ENCODE measurements at regions not wholly inside any gene's neighbourhood (a gene's known extent, or its start where the extent isn't known, plus 50 kb on each side); places are given as distances from the start of the nearest gene placed in this dataset.
A peak's percentile ranks its signal among the peaks of the same experiment; 100 is the strongest.
"Not testable (repeated sequence)": the region's sequence is repeated elsewhere in the genome, so short reads cannot be mapped to it uniquely, and the experiment has no call there.

DNA sequence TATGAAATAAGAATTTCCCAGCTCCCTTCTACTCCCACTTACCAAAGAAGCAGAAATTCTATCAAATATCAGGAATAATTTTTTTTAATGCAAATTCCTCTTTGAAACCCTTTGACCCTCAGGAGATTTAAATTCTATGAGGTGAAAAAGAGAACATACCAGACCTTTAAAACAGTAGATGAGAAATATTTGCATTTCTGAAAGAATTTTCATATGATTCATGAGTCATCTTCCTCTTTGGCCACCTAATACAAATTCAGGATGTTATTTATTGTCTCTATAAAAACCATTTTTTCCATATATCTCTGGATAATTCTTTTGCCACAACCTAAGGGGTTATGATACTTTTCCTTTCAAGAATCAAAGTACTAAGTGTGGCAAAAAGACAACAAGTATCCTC, 67.3 kb upstream of the ST3GAL6 start:
- TF ChIP-seq, protein P1, sequence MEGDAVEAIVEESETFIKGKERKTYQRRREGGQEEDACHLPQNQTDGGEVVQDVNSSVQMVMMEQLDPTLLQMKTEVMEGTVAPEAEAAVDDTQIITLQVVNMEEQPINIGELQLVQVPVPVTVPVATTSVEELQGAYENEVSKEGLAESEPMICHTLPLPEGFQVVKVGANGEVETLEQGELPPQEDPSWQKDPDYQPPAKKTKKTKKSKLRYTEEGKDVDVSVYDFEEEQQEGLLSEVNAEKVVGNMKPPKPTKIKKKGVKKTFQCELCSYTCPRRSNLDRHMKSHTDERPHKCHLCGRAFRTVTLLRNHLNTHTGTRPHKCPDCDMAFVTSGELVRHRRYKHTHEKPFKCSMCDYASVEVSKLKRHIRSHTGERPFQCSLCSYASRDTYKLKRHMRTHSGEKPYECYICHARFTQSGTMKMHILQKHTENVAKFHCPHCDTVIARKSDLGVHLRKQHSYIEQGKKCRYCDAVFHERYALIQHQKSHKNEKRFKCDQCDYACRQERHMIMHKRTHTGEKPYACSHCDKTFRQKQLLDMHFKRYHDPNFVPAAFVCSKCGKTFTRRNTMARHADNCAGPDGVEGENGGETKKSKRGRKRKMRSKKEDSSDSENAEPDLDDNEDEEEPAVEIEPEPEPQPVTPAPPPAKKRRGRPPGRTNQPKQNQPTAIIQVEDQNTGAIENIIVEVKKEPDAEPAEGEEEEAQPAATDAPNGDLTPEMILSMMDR (IDR thresholded peaks at IDR 0.05) = no peak
- no peak for TF ChIP-seq POLR2A (IDR thresholded peaks at IDR 0.05)
- Histone ChIP-seq H3K36me3 (no peaks in the 10 kb centered on the region), H3K4me3 (no peak overlapping the region), H3K9me3 (no peaks in the 10 kb centered on the region), H3K27me3 (no peaks in the 10 kb centered on the region), H3K27ac (no peak overlapping the region), H3K4me1 (no peaks in the 10 kb centered on the region)
- ATAC-seq (no peak), DNase-seq (no peak)
- intact Hi-C loops (cut with DNase I) = no loop called here

DNA sequence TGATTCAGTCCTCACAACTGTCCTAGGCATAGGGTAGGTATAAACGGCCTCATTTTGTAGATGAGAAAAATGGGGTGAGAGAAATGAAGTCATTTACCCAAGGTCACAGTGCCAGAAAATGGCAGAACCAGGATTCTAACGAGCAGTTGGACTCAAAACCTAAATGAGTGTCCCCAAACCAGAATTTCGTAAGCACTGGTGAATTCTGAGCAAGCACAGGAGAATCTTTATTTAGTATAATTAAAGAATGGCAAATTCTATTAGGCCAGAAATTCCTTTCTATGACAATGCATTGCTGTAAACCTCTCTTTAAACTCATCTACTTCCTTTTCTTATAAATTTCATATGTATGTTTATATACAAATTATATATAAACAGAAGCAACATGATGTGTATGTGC, 66.8 kb upstream of the ST3GAL6 start:
- intact Hi-C loops (cut with DNase I); H3K9me3 ChIP-seq; DNase-seq; H3K36me3 ChIP-seq; ATAC-seq; H3K4me1 ChIP-seq; H3K27me3 ChIP-seq; H3K27ac ChIP-seq; H3K4me3 ChIP-seq: not testable (repeated sequence)
- 52% methylated on average over 3 of the region's 3 CpGs for WGBS (ENCODE audit: insufficient coverage, low coverage, low lambda C conversion rate, missing lambda C conversion rate)

DNA sequence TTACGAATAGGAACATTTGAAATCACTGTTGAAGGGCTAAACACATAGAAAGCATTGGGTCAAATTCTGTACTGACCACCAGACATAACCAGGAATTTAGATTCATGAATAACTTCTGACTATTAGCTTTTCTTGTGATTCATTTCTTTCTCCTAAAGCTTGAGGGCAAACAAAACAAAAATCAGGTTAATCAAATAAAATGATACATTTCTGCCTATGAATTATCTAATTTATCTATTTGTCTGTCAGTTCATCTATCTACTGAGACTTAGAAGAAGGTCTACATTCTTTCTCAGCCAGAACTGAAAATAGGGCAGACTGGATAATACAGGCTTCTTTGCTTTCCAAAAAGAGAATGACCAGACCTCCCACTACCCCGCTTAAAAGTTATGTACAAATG, 65.9 kb upstream of the ST3GAL6 start:
- DNase-seq (no peak), ATAC-seq (no peak)
- no peaks in the 10 kb centered on the region for H3K4me1 ChIP-seq
- no peak overlapping the region for H3K4me3 ChIP-seq
- no peak overlapping the region for H3K27ac ChIP-seq
- intact Hi-C loops (cut with DNase I) = no loop called here
- no peaks in the 10 kb centered on the region for H3K27me3 ChIP-seq
- H3K9me3 ChIP-seq = no peaks in the 10 kb centered on the region
- H3K36me3 ChIP-seq = no peaks in the 10 kb centered on the region
- WGBS (ENCODE audit: insufficient coverage, low coverage, low lambda C conversion rate, missing lambda C conversion rate) = 78% methylated on average over 2 of the region's 2 CpGs
- TF ChIP-seq, protein P1 (IDR thresholded peaks at IDR 0.05) = no peak
- TF ChIP-seq POLR2A (IDR thresholded peaks at IDR 0.05) = no peak

DNA sequence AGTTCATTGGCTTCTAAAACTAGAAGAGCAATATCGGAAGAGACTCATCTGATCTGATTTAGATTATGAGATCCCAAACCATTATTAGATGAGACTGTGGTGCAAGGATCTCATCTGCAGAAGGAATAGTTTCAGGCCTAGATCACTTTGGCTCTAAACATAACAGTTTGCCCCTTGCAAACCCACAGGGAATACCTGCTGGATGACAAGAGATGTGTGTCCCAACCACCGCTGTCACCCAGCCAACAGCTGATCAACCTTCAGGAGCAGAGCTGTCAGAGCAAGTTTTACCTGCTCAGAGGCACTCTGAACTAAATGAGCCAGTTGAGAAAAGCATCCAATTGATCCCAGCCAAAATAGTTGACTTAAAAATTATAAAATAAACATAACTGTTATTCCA, 64.0 kb upstream of the ST3GAL6 start:
- peak in 2 of 3 donors; percentile 39 to 57 for DNase-seq
- TF ChIP-seq, protein P1 (IDR thresholded peaks at IDR 0.05) = no peak
- no peak for TF ChIP-seq POLR2A (IDR thresholded peaks at IDR 0.05)
- H3K4me1 ChIP-seq = no peaks in the 10 kb centered on the region
- H3K9me3 ChIP-seq = no peaks in the 10 kb centered on the region
- no peaks in the 10 kb centered on the region for H3K36me3 ChIP-seq
- H3K4me3 ChIP-seq = no peak overlapping the region
- intact Hi-C loops (cut with DNase I) = no loop called here
- H3K27me3 ChIP-seq = no peaks in the 10 kb centered on the region
- WGBS (ENCODE audit: insufficient coverage, low coverage, low lambda C conversion rate, missing lambda C conversion rate) = 81% methylated on average over 2 of the region's 2 CpGs
- no peak overlapping the region for H3K27ac ChIP-seq
- ATAC-seq = peak; percentile 40 to 72 (median 52)

DNA sequence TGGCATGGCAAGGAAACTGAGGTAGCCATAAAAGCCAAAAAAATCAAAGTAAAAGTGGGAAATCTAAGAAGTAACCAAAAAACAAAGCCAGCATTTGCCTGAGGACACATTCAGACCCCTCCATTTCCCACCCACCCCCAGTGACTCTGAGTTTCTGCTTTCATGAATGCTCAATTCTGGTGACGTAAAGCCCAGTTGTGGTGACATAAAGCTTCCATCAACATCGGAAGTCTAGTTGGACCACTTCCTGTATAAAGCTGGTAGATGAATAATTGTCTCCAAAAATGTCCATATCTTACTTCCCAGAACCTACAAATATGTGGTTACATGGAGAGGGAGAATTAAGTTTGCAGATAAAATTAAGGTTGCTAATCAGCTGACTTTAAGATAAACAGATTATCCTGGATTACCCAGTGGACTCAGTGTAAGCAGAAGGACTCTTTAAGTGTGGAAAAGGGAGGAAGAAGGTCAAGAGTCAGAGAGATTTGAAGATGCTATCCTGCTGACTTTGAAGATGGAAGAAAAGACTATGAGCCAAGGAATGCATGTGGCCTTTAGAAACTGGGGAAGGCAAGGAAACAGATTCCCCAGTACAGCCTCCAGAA, 62.0 kb upstream of the ST3GAL6 start:
- WGBS (ENCODE audit: insufficient coverage, low coverage, low lambda C conversion rate, missing lambda C conversion rate) = 48% methylated on average over 2 of the region's 2 CpGs
- no peaks in the 10 kb centered on the region for H3K27me3 ChIP-seq
- H3K4me1 ChIP-seq = no peaks in the 10 kb centered on the region
- no peak for ATAC-seq
- no peak for TF ChIP-seq POLR2A (IDR thresholded peaks at IDR 0.05)
- TF ChIP-seq, protein P1 (IDR thresholded peaks at IDR 0.05) = no peak
- H3K4me3 ChIP-seq = no peak overlapping the region
- intact Hi-C loops (cut with DNase I) = no loop called here
- no peaks in the 10 kb centered on the region for H3K9me3 ChIP-seq
- no peaks in the 10 kb centered on the region for H3K36me3 ChIP-seq
- DNase-seq = no peak
- H3K27ac ChIP-seq = no peak overlapping the region
